Lower lobe of right lung (tissue), 2 donors: ENCODE measurements at regions not wholly inside any gene's neighbourhood (a gene's known extent, or its start where the extent isn't known, plus 50 kb on each side); places are given as distances from the start of the nearest gene placed in this dataset.

Experiments
- ATAC-seq, 2 donors: fragments of 200-7000 bp; cut with Tn5 transposase; one replicate each; pipeline ENCODE4 v1.9.1; 2020 to 2022; ENCODE audit warnings: mild to moderate bottlenecking in 2 of 2, moderate library complexity in 2 of 2
- DNase-seq: peaks from one replicate; pipeline ENCODE4 v3.0.0-alpha.2; 2020
- H3K27ac ChIP-seq: fragments of 200-600 bp; one replicate; pipeline ENCODE4 v1.8.0; 2022
- H3K27me3 ChIP-seq: fragments of 200-600 bp; one replicate; pipeline ENCODE4 v1.8.0; 2022; ENCODE audit warnings: low read depth
- H3K36me3 ChIP-seq: fragments of 200-600 bp; one replicate; pipeline ENCODE4 v1.8.0; 2022; ENCODE audit warnings: mild to moderate bottlenecking
- H3K4me1 ChIP-seq: fragments of 200-600 bp; one replicate; pipeline ENCODE4 v1.8.0; 2022
- H3K4me3 ChIP-seq: fragments of 200-600 bp; one replicate; pipeline ENCODE4 v1.8.0; 2022; ENCODE audit warnings: mild to moderate bottlenecking
- H3K9me3 ChIP-seq: fragments of 200-600 bp; one replicate; pipeline ENCODE4 v1.8.0; 2022
- CTCF ChIP-seq: fragments of 200-600 bp; IDR thresholded peaks from one replicate; pipeline ENCODE4 v1.8.0; 2022; ENCODE audit warnings: antibody characterized with exemption, mild to moderate bottlenecking
- intact Hi-C: fragments of 100-400 bp; cut with DNase I; formaldehyde crosslinking; loops from one replicate; pipeline ENCODE4 v1.11.0; 2022
- donor health status: DM: no; HTN: yes; CAD: no; lungs with severe emphysema.

GRCh38 chr22:34198976-34199375 is 278.7 kb upstream of the LARGE1 start:
- no peak for DNase-seq
- intact Hi-C loops, result no loop called here
- no peak for TF ChIP-seq CTCF
- Histone ChIP-seq H3K9me3 (no peaks in the 10 kb centered on the region), H3K36me3 (no peaks in the 10 kb centered on the region), H3K27ac (no peak overlapping the region), H3K4me1 (no peaks in the 10 kb centered on the region), H3K4me3 (no peak overlapping the region), H3K27me3 (no peaks in the 10 kb centered on the region)
- ATAC-seq, result no peak

GRCh38 chr22:34210301-34210700 is 290.0 kb upstream of the LARGE1 start:
- no peak for ATAC-seq
- Histone ChIP-seq H3K27me3 (no peaks in the 10 kb centered on the region), H3K27ac (no peak overlapping the region), H3K4me3 (no peak overlapping the region), H3K4me1 (no peaks in the 10 kb centered on the region), H3K9me3 (peaks cover 17% of the 10 kb centered on the region), H3K36me3 (no peaks in the 10 kb centered on the region)
- DNase-seq, result no peak
- intact Hi-C loops, result no loop called here
- no peak for TF ChIP-seq CTCF

GRCh38 chr22:34214372-34214771 is 294.1 kb upstream of the LARGE1 start:
- TF ChIP-seq CTCF, result no peak
- no peak for ATAC-seq
- no peaks in the 10 kb centered on the region for H3K36me3 ChIP-seq
- peaks cover 20% of the 10 kb centered on the region for H3K9me3 ChIP-seq
- intact Hi-C loops, result no loop called here
- DNase-seq, result no peak
- H3K27me3 ChIP-seq, result no peaks in the 10 kb centered on the region
- no peak overlapping the region for H3K27ac ChIP-seq
- no peaks in the 10 kb centered on the region for H3K4me1 ChIP-seq
- H3K4me3 ChIP-seq, result no peak overlapping the region

- ATAC-seq, result no peak
- intact Hi-C loops, result no loop called here
- no peak for TF ChIP-seq CTCF
Observed at GRCh38 chr22:34225278-34225677, 305.0 kb upstream of the LARGE1 start.

GRCh38 chr22:34236527-34236926 is 316.3 kb upstream of the LARGE1 start:
- Histone ChIP-seq H3K4me1 (no peaks in the 10 kb centered on the region), H3K27ac (no peak overlapping the region), H3K9me3 (no peaks in the 10 kb centered on the region), H3K4me3 (no peak overlapping the region), H3K36me3 (no peaks in the 10 kb centered on the region), H3K27me3 (no peaks in the 10 kb centered on the region)
- DNase-seq (no peak), ATAC-seq (no peak)
- intact Hi-C loops, result no loop called here
- TF ChIP-seq CTCF, result no peak

More at GRCh38 chr22:34225278-34225677, 305.0 kb upstream of the LARGE1 start:
- H3K36me3 ChIP-seq, result no peaks in the 10 kb centered on the region
- DNase-seq, result no peak
- no peaks in the 10 kb centered on the region for H3K4me1 ChIP-seq
- no peaks in the 10 kb centered on the region for H3K9me3 ChIP-seq
- no peak overlapping the region for H3K4me3 ChIP-seq
- no peaks in the 10 kb centered on the region for H3K27me3 ChIP-seq
- H3K27ac ChIP-seq, result no peak overlapping the region

- Histone ChIP-seq H3K27ac (no peak overlapping the region), H3K4me1 (no peaks in the 10 kb centered on the region), H3K27me3 (no peaks in the 10 kb centered on the region), H3K9me3 (no peaks in the 10 kb centered on the region), H3K4me3 (no peak overlapping the region), H3K36me3 (no peaks in the 10 kb centered on the region)
- DNase-seq (no peak), ATAC-seq (no peak)
- TF ChIP-seq CTCF, result no peak
- intact Hi-C loops, result no loop called here
Observed at GRCh38 chr22:34239421-34239820, 319.1 kb upstream of the LARGE1 start.
